HCT116 (cell line): ENCODE measurements at regions not wholly inside any gene's neighbourhood (a gene's known extent, or its start where the extent isn't known, plus 50 kb on each side); places are given as distances from the start of the nearest gene placed in this dataset.

Experiments used
- ATAC-seq: fragments of 200-7000 bp; cut with Tn5 transposase; 2 replicates; pipeline ENCODE4 v1.9.1; 2020; ENCODE audit warnings: mild to moderate bottlenecking, moderate library complexity
- BruUV-seq: library from RNA; stranded (reverse); fragments of 400-500 nt; replicated peaks from 2 replicates; lab custom pipeline; 2021; lab: Mats Ljungman, UMichigan
- CTCF ChIA-PET: fragments of 300-600 bp; sonication (Branson Sonifier 250); formaldehyde crosslinking; loops from one replicate; lab custom pipeline; 2021; ENCODE audit warnings: antibody characterized with exemption; lab: Charles Lee
- POLR2A ChIA-PET: fragments of 300-600, 350-600 bp; sonication (Branson Sonifier 250); formaldehyde crosslinking; loops from one replicate; lab custom pipeline; 2021; ENCODE audit warnings: antibody characterized with exemption; lab: Charles Lee
- RAD21 ChIA-PET, 2 experiments: fragments of 300-600 bp; sonication (Branson Sonifier 250); formaldehyde crosslinking; loops; one replicate each; lab custom pipeline; 2023; ENCODE audit warnings: low total read pairs in 2 of 2; ENCODE audit not compliant: uncharacterized antibody in 2 of 2, unreplicated experiment in 2 of 2, low non-redundant PET in 1 of 2; lab: Charles Lee
- DNase-seq: peaks from one replicate; pipeline ENCODE4 v3.0.0-alpha.2; 2010; ENCODE audit warnings: low read depth, low spot score
- H2AFZ ChIP-seq: fragments of 200-600 bp; shearing (Covaris generic), sonication (generic); 2 replicates; pipeline ENCODE4 v1.6.1; 2017; ENCODE audit warnings: low read depth, mixed run types, mixed read lengths, antibody characterized with exemption, low read length; ENCODE audit not compliant: poor library complexity, severe bottlenecking
- H3K27ac ChIP-seq: 2 replicates; pipeline ENCODE4 v1.5.1; 2012; ENCODE audit warnings: low read depth, low read length
- H3K27me3 ChIP-seq: fragments of 200-600 bp; sonication (generic); 2 replicates; pipeline ENCODE4 v1.6.1; 2016; ENCODE audit warnings: mixed run types, low read length, mixed read lengths; ENCODE audit not compliant: insufficient read depth
- H3K36me3 ChIP-seq, 2 experiments: fragments of 200-500 bp in 1 of 2; fragments of 200-600 bp in 1 of 2; sonication (Bioruptor generic) in 1 of 2; sonication (generic) in 1 of 2; 2 replicates each; pipeline versions ENCODE4 v1.5.1 to v1.6.1; 2014 to 2016; ENCODE audit warnings: low read length in 2 of 2, inconsistent platforms in 1 of 2, mixed read lengths in 1 of 2, mixed run types in 1 of 2; ENCODE audit not compliant: insufficient read depth in 2 of 2, control insufficient read depth in 1 of 2
- H3K4me1 ChIP-seq, 2 experiments: fragments of 200-600 bp in 1 of 2; sonication (generic) in 1 of 2; 2 replicates each; pipeline versions ENCODE4 v1.5.1 to v1.6.1; 2012 to 2017; ENCODE audit warnings: low read length in 2 of 2, inconsistent platforms in 1 of 2, mild to moderate bottlenecking in 1 of 2, mixed read lengths in 1 of 2, mixed run types in 1 of 2, moderate library complexity in 1 of 2; ENCODE audit not compliant: insufficient read depth in 2 of 2, control insufficient read depth in 1 of 2
- H3K4me2 ChIP-seq: fragments of 200-600 bp; sonication (generic); 2 replicates; pipeline ENCODE4 v1.6.1; 2017; ENCODE audit warnings: mixed run types, low read length, mixed read lengths
- H3K4me3 ChIP-seq, 2 experiments: fragments of 200-600 bp in 1 of 2; sonication (generic) in 1 of 2; replicated peaks in 1 of 2; 2 replicates each; pipeline ENCODE4 v1.5.1; 2011 to 2016; ENCODE audit warnings: low read length in 2 of 2, control low read depth in 1 of 2, low read depth in 1 of 2, mild to moderate bottlenecking in 1 of 2, mixed read lengths in 1 of 2, mixed run types in 1 of 2
- H3K79me2 ChIP-seq: fragments of 200-600 bp; sonication (generic); 2 replicates; pipeline ENCODE4 v1.6.1; 2017; ENCODE audit warnings: mild to moderate bottlenecking, mixed run types, low read length, moderate library complexity, mixed read lengths; ENCODE audit not compliant: insufficient read depth
- H3K9ac ChIP-seq: fragments of 200-600 bp; sonication (generic); 2 replicates; pipeline ENCODE4 v1.6.1; 2016; ENCODE audit warnings: low read length, mixed read lengths
- H3K9me2 ChIP-seq: fragments of 200-600 bp; sonication (generic), shearing (Covaris generic); 2 replicates; pipeline ENCODE4 v1.6.1; 2017; ENCODE audit warnings: mixed run types, mild to moderate bottlenecking, moderate library complexity; ENCODE audit not compliant: insufficient read depth
- H3K9me3 ChIP-seq, 2 experiments: fragments of 200-500 bp in 1 of 2; fragments of 200-600 bp in 1 of 2; sonication (Bioruptor generic) in 1 of 2; sonication (generic) in 1 of 2; 2 replicates each; pipeline ENCODE4 v1.6.1; 2014 to 2017; ENCODE audit warnings: low read length in 2 of 2, mixed read lengths in 2 of 2, inconsistent platforms in 1 of 2, low read depth in 1 of 2, mild to moderate bottlenecking in 1 of 2, mixed run types in 1 of 2, moderate library complexity in 1 of 2; ENCODE audit not compliant: control insufficient read depth in 1 of 2, insufficient read depth in 1 of 2
- H4K20me1 ChIP-seq: fragments of 200-600 bp; sonication (generic), shearing (Covaris generic); 2 replicates; pipeline ENCODE4 v1.6.1; 2017; ENCODE audit warnings: mixed run types, mild to moderate bottlenecking, moderate library complexity; ENCODE audit not compliant: insufficient read depth
- EZH2 ChIP-seq: fragments of 200-600 bp; sonication (generic); IDR thresholded peaks from 2 replicates; pipeline ENCODE4 v1.6.1; 2017; ENCODE audit warnings: antibody characterized with exemption, mixed run types
- POLR2A ChIP-seq: IDR thresholded peaks from 2 replicates; pipeline ENCODE4 v1.7.0; 2011; ENCODE audit warnings: borderline replicate concordance; ENCODE audit not compliant: insufficient read depth, insufficient read length; ENCODE audit errors: extremely low read depth
- REST ChIP-seq: IDR thresholded peaks from 2 replicates; pipeline ENCODE4 v1.6.1; 2012; ENCODE audit warnings: low read depth
- SP1 ChIP-seq: IDR thresholded peaks from 2 replicates; pipeline ENCODE4 v1.6.1; 2012; ENCODE audit warnings: low read depth
- SRF ChIP-seq: IDR thresholded peaks from 2 replicates; pipeline ENCODE4 v1.6.1; 2012; ENCODE audit warnings: low read depth
- TCF7L2 ChIP-seq: IDR thresholded peaks from 2 replicates; pipeline ENCODE4 v1.7.0; 2011; ENCODE audit warnings: borderline replicate concordance, inconsistent platforms; ENCODE audit not compliant: insufficient read depth, insufficient read length; ENCODE audit errors: extremely low read depth
- YY1 ChIP-seq: IDR thresholded peaks from 2 replicates; pipeline ENCODE4 v1.6.1; 2011; ENCODE audit warnings: low read length, low read depth, moderate library complexity, mild to moderate bottlenecking; ENCODE audit not compliant: insufficient replicate concordance; ENCODE audit errors: extremely low read depth
- ZNF274 ChIP-seq: fragments of 200-500 bp; sonication (Bioruptor generic); IDR thresholded peaks from 2 replicates; pipeline ENCODE4 v1.6.1; 2014; ENCODE audit warnings: mild to moderate bottlenecking, low read depth, low read length, inconsistent platforms
- intact Hi-C: fragments of 100-400 bp; cut with micrococcal nuclease; formaldehyde crosslinking; loops from 2 replicates; pipeline ENCODE4 v1.10.0; 2022

GRCh38 chr2:13005048-13005447, 288.3 kb downstream of the TRIB2 start:
- BruUV-seq, result no TSS peak
- no peak overlapping the region for H3K4me3 ChIP-seq
- RAD21 ChIA-PET, result no interaction called here
- DNase-seq, result no peak
- no peak overlapping the region for H3K27ac ChIP-seq
- POLR2A ChIA-PET, result no interaction called here
- H3K9me3 ChIP-seq, result no peaks in the 10 kb centered on the region
- H4K20me1 ChIP-seq, result no peaks in the 10 kb centered on the region
- H3K27me3 ChIP-seq, result no peaks in the 10 kb centered on the region
- no peaks in the 10 kb centered on the region for H3K36me3 ChIP-seq
- intact Hi-C loops, result loop anchor here (5.0 to 10.0 kb wide), 4 partner anchors 123 to 1140 kb away; partner anchors contain the start of gene TRIB2
- H3K9ac ChIP-seq, result no peak overlapping the region
- no peak overlapping the region for H2AFZ ChIP-seq
- no peaks in the 10 kb centered on the region for H3K9me2 ChIP-seq
- ATAC-seq, result no peak
- H3K79me2 ChIP-seq, result no peaks in the 10 kb centered on the region
- CTCF ChIA-PET, result interaction anchor here (3.1 kb wide), 1 partner anchor 572 kb away, joined by 9 read pairs; no protein-coding TSS in a partner anchor
- no peak for TF ChIP-seq EZH2
- no peak for TF ChIP-seq POLR2A
- TF ChIP-seq SRF, result no peak
- TF ChIP-seq REST, result no peak
- TF ChIP-seq TCF7L2, result no peak
- no peak for TF ChIP-seq SP1
- TF ChIP-seq YY1, result no peak
- no peak for TF ChIP-seq ZNF274
- TF ChIP-seq, all 23 proteins: peak for 0
- H3K4me1 ChIP-seq, result peaks cover 0 to 3% of the 10 kb centered on the region in 2 experiments; a peak in 2 of 4 replicates
- H3K4me2 ChIP-seq, result no peak overlapping the region
